ENCODE measurements at regions not wholly inside any gene's neighbourhood (a gene's known extent, or its start where the extent isn't known, plus 50 kb on each side); places are given as distances from the start of the nearest gene placed in this dataset.

DNA sequence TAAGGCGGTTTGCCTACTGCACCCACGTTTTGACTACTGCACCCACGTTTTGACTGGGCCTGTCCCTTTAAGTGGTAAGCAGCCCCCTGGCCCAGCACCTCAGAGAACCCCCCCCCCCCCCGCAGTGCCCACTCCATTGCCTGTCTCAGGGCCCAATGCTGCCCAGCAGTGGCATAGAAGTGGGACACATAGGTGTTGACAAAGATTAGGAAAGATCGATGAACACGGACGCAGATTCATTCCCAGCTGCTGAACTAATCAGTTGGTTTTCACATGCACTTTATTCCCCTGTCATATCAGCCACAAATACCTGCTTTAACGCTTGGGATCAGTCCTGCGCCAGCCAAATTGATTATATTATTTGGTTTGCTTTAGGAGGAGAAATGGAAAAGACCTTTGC lies 268.8 kb upstream of the SKOR2 start:
- no peak overlapping the region for H3K4me3 ChIP-seq (ENCODE audit: low read depth in 2 of 2, low read length in 2 of 2)
- DNase-seq (ENCODE audit: low read depth, low spot score) (no peak), ATAC-seq (no peak)
- H3K4me1 ChIP-seq (ENCODE audit: control insufficient read depth, insufficient read depth, low read length): no peaks in the 10 kb centered on the region
- no peaks in the 10 kb centered on the region for H3K9me3 ChIP-seq (ENCODE audit: control insufficient read depth, insufficient read depth, low read depth, low read length)
- H3K27ac ChIP-seq (ENCODE audit: low read length): no peak overlapping the region
- H3K36me3 ChIP-seq (ENCODE audit: control insufficient read depth, insufficient read depth, low read length): no peaks in the 10 kb centered on the region
- BruUV-seq (replicated peaks): no TSS peak
- POLR2A ChIA-PET: no interaction called here
- intact Hi-C loops (cut with micrococcal nuclease; ENCODE audit: unreplicated experiment) (no loop called here), in situ Hi-C loops (cut with HindIII; ENCODE audit: low pct_unique_long_range_greater_than_20kb, low sequenced_read_pairs) (no loop called here)
- TF ChIP-seq, protein P1, sequence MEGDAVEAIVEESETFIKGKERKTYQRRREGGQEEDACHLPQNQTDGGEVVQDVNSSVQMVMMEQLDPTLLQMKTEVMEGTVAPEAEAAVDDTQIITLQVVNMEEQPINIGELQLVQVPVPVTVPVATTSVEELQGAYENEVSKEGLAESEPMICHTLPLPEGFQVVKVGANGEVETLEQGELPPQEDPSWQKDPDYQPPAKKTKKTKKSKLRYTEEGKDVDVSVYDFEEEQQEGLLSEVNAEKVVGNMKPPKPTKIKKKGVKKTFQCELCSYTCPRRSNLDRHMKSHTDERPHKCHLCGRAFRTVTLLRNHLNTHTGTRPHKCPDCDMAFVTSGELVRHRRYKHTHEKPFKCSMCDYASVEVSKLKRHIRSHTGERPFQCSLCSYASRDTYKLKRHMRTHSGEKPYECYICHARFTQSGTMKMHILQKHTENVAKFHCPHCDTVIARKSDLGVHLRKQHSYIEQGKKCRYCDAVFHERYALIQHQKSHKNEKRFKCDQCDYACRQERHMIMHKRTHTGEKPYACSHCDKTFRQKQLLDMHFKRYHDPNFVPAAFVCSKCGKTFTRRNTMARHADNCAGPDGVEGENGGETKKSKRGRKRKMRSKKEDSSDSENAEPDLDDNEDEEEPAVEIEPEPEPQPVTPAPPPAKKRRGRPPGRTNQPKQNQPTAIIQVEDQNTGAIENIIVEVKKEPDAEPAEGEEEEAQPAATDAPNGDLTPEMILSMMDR (IDR thresholded peaks at IDR 0.05): no peak
- no peak for TF ChIP-seq SIN3A (IDR thresholded peaks at IDR 0.05; ENCODE audit: borderline replicate concordance, insufficient read depth, low read depth, low read length)
- CTCF ChIA-PET: no interaction called here
- H3K27me3 ChIP-seq (ENCODE audit: control insufficient read depth, insufficient read depth, low read length): no peaks in the 10 kb centered on the region

DNA sequence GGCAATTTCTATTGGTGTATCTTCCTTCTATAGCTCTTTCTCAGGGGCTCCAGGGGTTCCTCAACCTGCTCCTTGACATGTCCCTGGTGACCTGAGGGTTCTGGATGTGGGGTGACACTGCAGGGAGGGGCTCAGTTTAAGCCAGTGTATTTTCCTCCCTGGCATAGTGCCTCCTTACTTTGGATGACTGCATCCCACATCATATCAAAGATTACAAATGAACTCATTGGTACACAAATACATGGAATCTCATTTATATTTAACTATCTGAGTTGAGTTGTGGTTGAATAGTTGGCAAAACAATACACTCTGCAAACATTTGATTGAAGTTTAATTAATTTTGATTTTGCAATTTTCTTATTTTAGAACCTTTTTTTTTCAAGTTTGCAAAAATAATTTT lies 268.2 kb upstream of the SKOR2 start:
- no peak for DNase-seq (ENCODE audit: low read depth, low spot score)

More for the DNA sequence above, 268.2 kb upstream of the SKOR2 start:
- Histone ChIP-seq H3K27me3 (ENCODE audit: control insufficient read depth, insufficient read depth, low read length) (no peaks in the 10 kb centered on the region), H3K9me3 (ENCODE audit: control insufficient read depth, insufficient read depth, low read depth, low read length) (no peaks in the 10 kb centered on the region), H3K4me1 (ENCODE audit: control insufficient read depth, insufficient read depth, low read length) (no peaks in the 10 kb centered on the region), H3K4me3 (ENCODE audit: low read depth in 2 of 2, low read length in 2 of 2) (no peak overlapping the region), H3K36me3 (ENCODE audit: control insufficient read depth, insufficient read depth, low read length) (no peaks in the 10 kb centered on the region), H3K27ac (ENCODE audit: low read length) (no peak overlapping the region)
- no peak for ATAC-seq
- no TSS peak for BruUV-seq (replicated peaks)
- ChIA-PET CTCF (no interaction called here), POLR2A (no interaction called here)
- in situ Hi-C loops (cut with HindIII; ENCODE audit: low pct_unique_long_range_greater_than_20kb, low sequenced_read_pairs) (no loop called here), intact Hi-C loops (cut with micrococcal nuclease; ENCODE audit: unreplicated experiment) (no loop called here)
- TF ChIP-seq, protein P2, sequence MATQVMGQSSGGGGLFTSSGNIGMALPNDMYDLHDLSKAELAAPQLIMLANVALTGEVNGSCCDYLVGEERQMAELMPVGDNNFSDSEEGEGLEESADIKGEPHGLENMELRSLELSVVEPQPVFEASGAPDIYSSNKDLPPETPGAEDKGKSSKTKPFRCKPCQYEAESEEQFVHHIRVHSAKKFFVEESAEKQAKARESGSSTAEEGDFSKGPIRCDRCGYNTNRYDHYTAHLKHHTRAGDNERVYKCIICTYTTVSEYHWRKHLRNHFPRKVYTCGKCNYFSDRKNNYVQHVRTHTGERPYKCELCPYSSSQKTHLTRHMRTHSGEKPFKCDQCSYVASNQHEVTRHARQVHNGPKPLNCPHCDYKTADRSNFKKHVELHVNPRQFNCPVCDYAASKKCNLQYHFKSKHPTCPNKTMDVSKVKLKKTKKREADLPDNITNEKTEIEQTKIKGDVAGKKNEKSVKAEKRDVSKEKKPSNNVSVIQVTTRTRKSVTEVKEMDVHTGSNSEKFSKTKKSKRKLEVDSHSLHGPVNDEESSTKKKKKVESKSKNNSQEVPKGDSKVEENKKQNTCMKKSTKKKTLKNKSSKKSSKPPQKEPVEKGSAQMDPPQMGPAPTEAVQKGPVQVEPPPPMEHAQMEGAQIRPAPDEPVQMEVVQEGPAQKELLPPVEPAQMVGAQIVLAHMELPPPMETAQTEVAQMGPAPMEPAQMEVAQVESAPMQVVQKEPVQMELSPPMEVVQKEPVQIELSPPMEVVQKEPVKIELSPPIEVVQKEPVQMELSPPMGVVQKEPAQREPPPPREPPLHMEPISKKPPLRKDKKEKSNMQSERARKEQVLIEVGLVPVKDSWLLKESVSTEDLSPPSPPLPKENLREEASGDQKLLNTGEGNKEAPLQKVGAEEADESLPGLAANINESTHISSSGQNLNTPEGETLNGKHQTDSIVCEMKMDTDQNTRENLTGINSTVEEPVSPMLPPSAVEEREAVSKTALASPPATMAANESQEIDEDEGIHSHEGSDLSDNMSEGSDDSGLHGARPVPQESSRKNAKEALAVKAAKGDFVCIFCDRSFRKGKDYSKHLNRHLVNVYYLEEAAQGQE (IDR thresholded peaks at IDR 0.05; ENCODE audit: insufficient read depth in 1 of 2, low read depth in 2 of 2, low read length in 1 of 2): no peak
- TF ChIP-seq, protein P1 (IDR thresholded peaks at IDR 0.05): no peak
- TF ChIP-seq POLR2AphosphoS5 (IDR thresholded peaks at IDR 0.05; ENCODE audit: low read depth, low read length) (no peak), SIN3A (IDR thresholded peaks at IDR 0.05; ENCODE audit: borderline replicate concordance, insufficient read depth, low read depth, low read length) (no peak), TCF7L2 (IDR thresholded peaks at IDR 0.05; ENCODE audit: low read depth, low read length) (no peak)

All from Panc1 (cell line).